Left lung (tissue), 4 donors: ENCODE measurements at regions not wholly inside any gene's neighbourhood (a gene's known extent, or its start where the extent isn't known, plus 50 kb on each side); places are given as distances from the start of the nearest gene placed in this dataset.

Source experiments
- ATAC-seq: fragments of 200-7000 bp; cut with Tn5 transposase; one replicate; pipeline ENCODE4 v1.9.1; 2020; ENCODE audit warnings: moderate library complexity
- DNase-seq, 4 donors: peaks; one replicate each; pipeline ENCODE4 v3.0.0-alpha.2; 2013 to 2020
- H3K27ac ChIP-seq, 2 donors: fragments of 200-600 bp; sonication (generic) in 1 of 2; one replicate each; pipeline versions ENCODE4 v1.5.0 to v1.8.0; 2020 to 2021
- H3K27me3 ChIP-seq, 2 donors: fragments of 200-600 bp; sonication (generic) in 1 of 2; one replicate each; pipeline versions ENCODE4 v1.5.0 to v1.8.0; 2020 to 2021
- H3K36me3 ChIP-seq, 2 donors: fragments of 200-600 bp; sonication (generic) in 1 of 2; one replicate each; pipeline versions ENCODE4 v1.5.0 to v1.8.0; 2020 to 2021
- H3K4me1 ChIP-seq, 2 donors: fragments of 200-600 bp; one replicate each; pipeline ENCODE4 v1.8.0; 2021
- H3K4me3 ChIP-seq, 2 donors: fragments of 200-600 bp; sonication (generic) in 1 of 2; one replicate each; pipeline versions ENCODE4 v1.5.0 to v1.8.0; 2020 to 2021; ENCODE audit warnings: mild to moderate bottlenecking in 1 of 2
- H3K9me3 ChIP-seq, 2 donors: fragments of 200-600 bp; sonication (generic) in 1 of 2; one replicate each; pipeline versions ENCODE4 v1.5.0 to v1.8.0; 2020 to 2021
- CTCF ChIP-seq, 2 donors: fragments of 200-600 bp; sonication (generic) in 1 of 2; IDR thresholded peaks; one replicate each; pipeline versions ENCODE4 v1.5.0 to v1.8.0; 2021; ENCODE audit warnings: antibody characterized with exemption in 2 of 2
- intact Hi-C, 2 donors: fragments of 100-400 bp; cut with DNase I; formaldehyde crosslinking; loops; one replicate each; pipeline versions ENCODE4 v1.11.2 to v1.14.2; 2022
- donor health status: DM: no; HTN: yes; CAD: no.
- donor health status: DM: no; HTN: no; CAD: no.

GRCh38 chr9:23232831-23233230 lies 593.2 kb downstream of the ELAVL2 start:
- no peak for ATAC-seq
- Histone ChIP-seq H3K9me3 (no peaks in the 10 kb centered on the region), H3K27me3 (no peaks in the 10 kb centered on the region), H3K4me1 (no peaks in the 10 kb centered on the region), H3K27ac (no peak overlapping the region), H3K4me3 (no peak overlapping the region), H3K36me3 (no peaks in the 10 kb centered on the region)
- DNase-seq, result no peak
- intact Hi-C loops, result no loop called here
- no peak for TF ChIP-seq CTCF (IDR thresholded peaks at IDR 0.05)

- Histone ChIP-seq H3K9me3 (peaks cover 0 to 14% of the 10 kb centered on the region in 2 donors), H3K27me3 (no peaks in the 10 kb centered on the region), H3K4me1 (no peaks in the 10 kb centered on the region), H3K4me3 (no peak overlapping the region), H3K36me3 (no peaks in the 10 kb centered on the region), H3K27ac (no peak overlapping the region)
- intact Hi-C loops, result no loop called here
- ATAC-seq (no peak), DNase-seq (no peak)
- no peak for TF ChIP-seq CTCF (IDR thresholded peaks at IDR 0.05)
These were observed 582.5 kb downstream of the ELAVL2 start for GRCh38 chr9:23243523-23243922.

- no peak for ATAC-seq
- H3K4me3 ChIP-seq, result no peak overlapping the region
These were observed 581.0 kb downstream of the ELAVL2 start for GRCh38 chr9:23245067-23245466.

DNA sequence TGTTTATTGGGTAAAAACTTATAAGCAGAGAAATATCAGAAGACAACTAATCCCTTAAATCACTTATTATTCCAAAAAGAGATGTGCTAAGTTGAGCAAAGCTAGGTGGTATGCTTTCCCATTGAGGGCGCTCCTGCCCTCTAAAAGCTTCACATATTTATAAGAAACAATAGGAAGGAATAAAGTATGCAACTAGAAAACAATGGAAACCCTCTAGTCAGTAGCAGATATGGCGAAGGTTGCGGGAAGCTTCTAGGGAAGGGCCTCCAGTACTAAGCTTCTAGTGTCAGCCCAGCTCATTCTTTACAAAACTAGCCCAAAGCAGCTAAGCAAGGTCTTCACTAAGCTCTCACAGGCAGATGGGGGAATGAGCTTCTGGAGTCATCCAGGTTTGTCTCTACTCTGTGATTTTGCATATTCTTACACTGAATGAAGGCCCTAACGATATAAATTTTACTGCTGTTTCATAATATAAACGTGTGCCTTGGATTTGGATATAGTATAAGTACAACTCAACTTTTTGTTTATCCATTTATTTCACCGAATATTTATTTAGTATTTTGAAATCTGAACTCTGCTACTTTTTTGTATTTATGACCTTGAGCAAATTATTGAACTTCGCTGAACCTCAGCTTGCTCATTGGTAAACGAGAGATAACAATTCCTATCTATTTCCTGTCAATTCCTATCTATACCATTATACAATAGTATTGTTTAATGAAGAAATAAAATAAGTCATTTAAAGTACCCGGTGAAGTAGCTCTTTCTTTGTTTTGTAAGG lies 571.4 kb downstream of the ELAVL2 start:
- H3K27me3 ChIP-seq, result no peaks in the 10 kb centered on the region
- DNase-seq (no peak), ATAC-seq (no peak)
- H3K4me1 ChIP-seq, result no peaks in the 10 kb centered on the region
- H3K27ac ChIP-seq, result no peak overlapping the region
- TF ChIP-seq CTCF (IDR thresholded peaks at IDR 0.05), result no peak
- no peak overlapping the region for H3K4me3 ChIP-seq
- no peaks in the 10 kb centered on the region for H3K36me3 ChIP-seq
- H3K9me3 ChIP-seq, result peaks cover 0 to 7% of the 10 kb centered on the region in 2 donors
- intact Hi-C loops, result no loop called here

More at GRCh38 chr9:23245067-23245466, 581.0 kb downstream of the ELAVL2 start:
- TF ChIP-seq CTCF (IDR thresholded peaks at IDR 0.05), result no peak
- H3K4me1 ChIP-seq, result no peaks in the 10 kb centered on the region
- no peaks in the 10 kb centered on the region for H3K27me3 ChIP-seq
- peaks cover 0 to 15% of the 10 kb centered on the region in 2 donors for H3K9me3 ChIP-seq
- intact Hi-C loops, result no loop called here
- H3K36me3 ChIP-seq, result no peaks in the 10 kb centered on the region
- DNase-seq, result no peak
- no peak overlapping the region for H3K27ac ChIP-seq

GRCh38 chr9:23255346-23255745 lies 570.7 kb downstream of the ELAVL2 start:
- H3K4me3 ChIP-seq, result no peak overlapping the region
- ATAC-seq (no peak), DNase-seq (no peak)
- no peaks in the 10 kb centered on the region for H3K36me3 ChIP-seq
- peaks cover 0 to 7% of the 10 kb centered on the region in 2 donors for H3K9me3 ChIP-seq
- intact Hi-C loops, result no loop called here
- H3K27me3 ChIP-seq, result no peaks in the 10 kb centered on the region
- no peak for TF ChIP-seq CTCF (IDR thresholded peaks at IDR 0.05)
- H3K4me1 ChIP-seq, result no peaks in the 10 kb centered on the region
- no peak overlapping the region for H3K27ac ChIP-seq
